IPS-15b (cell line): ENCODE measurements at regions not wholly inside any gene's neighbourhood (a gene's known extent, or its start where the extent isn't known, plus 50 kb on each side); places are given as distances from the start of the nearest gene placed in this dataset.

Experiments used
- H3K27me3 ChIP-seq: one replicate; pipeline ENCODE4 v1.6.1; 2013; ENCODE audit warnings: low read length; ENCODE audit not compliant: control insufficient read depth, insufficient read depth
- H3K36me3 ChIP-seq: one replicate; pipeline ENCODE4 v1.6.1; 2013; ENCODE audit warnings: low read length; ENCODE audit not compliant: control insufficient read depth, insufficient read depth
- H3K4me1 ChIP-seq: one replicate; pipeline ENCODE4 v1.6.1; 2013; ENCODE audit warnings: mild to moderate bottlenecking, low read length; ENCODE audit not compliant: control insufficient read depth, insufficient read depth
- H3K4me3 ChIP-seq: one replicate; pipeline ENCODE4 v1.5.1; 2013; ENCODE audit warnings: low read depth, low read length
- H3K9ac ChIP-seq: one replicate; pipeline ENCODE4 v1.6.1; 2013; ENCODE audit warnings: low read depth, mild to moderate bottlenecking, low read length
- H3K9me3 ChIP-seq: one replicate; pipeline ENCODE4 v1.6.1; 2013; ENCODE audit warnings: mild to moderate bottlenecking, low read length; ENCODE audit not compliant: control insufficient read depth, insufficient read depth

GRCh38 chr7:36001546-36001945, 151.5 kb upstream of the EEPD1 start:
- Histone ChIP-seq H3K4me1 (no peaks in the 10 kb centered on the region), H3K36me3 (no peaks in the 10 kb centered on the region), H3K27me3 (no peaks in the 10 kb centered on the region), H3K9me3 (no peaks in the 10 kb centered on the region), H3K9ac (no peak overlapping the region), H3K4me3 (no peak overlapping the region)

GRCh38 chr7:36002900-36003299, 150.2 kb upstream of the EEPD1 start:
- Histone ChIP-seq H3K4me3 (no peak overlapping the region), H3K9ac (no peak overlapping the region), H3K9me3 (no peaks in the 10 kb centered on the region), H3K27me3 (no peaks in the 10 kb centered on the region), H3K4me1 (peaks cover 2% of the 10 kb centered on the region), H3K36me3 (no peaks in the 10 kb centered on the region)

GRCh38 chr7:36003343-36003742, 149.7 kb upstream of the EEPD1 start:
- Histone ChIP-seq H3K9me3 (no peaks in the 10 kb centered on the region), H3K4me1 (peaks cover 2% of the 10 kb centered on the region), H3K4me3 (no peak overlapping the region), H3K36me3 (no peaks in the 10 kb centered on the region), H3K9ac (no peak overlapping the region), H3K27me3 (no peaks in the 10 kb centered on the region)

GRCh38 chr7:36005293-36005692, 147.8 kb upstream of the EEPD1 start:
- Histone ChIP-seq H3K27me3 (no peaks in the 10 kb centered on the region), H3K9ac (no peak overlapping the region), H3K4me1 (peaks cover 2% of the 10 kb centered on the region), H3K36me3 (no peaks in the 10 kb centered on the region), H3K4me3 (no peak overlapping the region), H3K9me3 (no peaks in the 10 kb centered on the region)

GRCh38 chr7:36005876-36006275, 147.2 kb upstream of the EEPD1 start:
- no peak overlapping the region for H3K9ac ChIP-seq
- peaks cover 2% of the 10 kb centered on the region for H3K4me1 ChIP-seq
- H3K4me3 ChIP-seq: no peak overlapping the region
- H3K27me3 ChIP-seq: no peaks in the 10 kb centered on the region
- no peaks in the 10 kb centered on the region for H3K9me3 ChIP-seq
- no peaks in the 10 kb centered on the region for H3K36me3 ChIP-seq

GRCh38 chr7:36006636-36007229, 146.3 kb upstream of the EEPD1 start:
- Histone ChIP-seq H3K4me1 (peaks cover 6% of the 10 kb centered on the region), H3K36me3 (no peaks in the 10 kb centered on the region)

GRCh38 chr7:36010656-36011587, 142.1 kb upstream of the EEPD1 start:
- Histone ChIP-seq H3K4me1 (peaks cover 6% of the 10 kb centered on the region), H3K27me3 (no peaks in the 10 kb centered on the region), H3K9me3 (no peaks in the 10 kb centered on the region), H3K36me3 (no peaks in the 10 kb centered on the region), H3K4me3 (no peak overlapping the region), H3K9ac (no peak overlapping the region)

More at GRCh38 chr7:36006636-36007229, 146.3 kb upstream of the EEPD1 start:
- Histone ChIP-seq H3K9ac (no peak overlapping the region), H3K27me3 (no peaks in the 10 kb centered on the region), H3K4me3 (no peak overlapping the region), H3K9me3 (no peaks in the 10 kb centered on the region)

- H3K9me3 ChIP-seq: no peaks in the 10 kb centered on the region
- no peak overlapping the region for H3K9ac ChIP-seq
- no peak overlapping the region for H3K4me3 ChIP-seq
- no peaks in the 10 kb centered on the region for H3K36me3 ChIP-seq
- H3K27me3 ChIP-seq: no peaks in the 10 kb centered on the region
- H3K4me1 ChIP-seq: peaks cover 6% of the 10 kb centered on the region
Measured at GRCh38 chr7:36011588-36011965, 141.5 kb upstream of the EEPD1 start.

- Histone ChIP-seq H3K27me3 (no peaks in the 10 kb centered on the region), H3K9me3 (no peaks in the 10 kb centered on the region), H3K4me3 (no peak overlapping the region), H3K36me3 (no peaks in the 10 kb centered on the region), H3K4me1 (peaks cover 4% of the 10 kb centered on the region), H3K9ac (no peak overlapping the region)
Measured at GRCh38 chr7:36013246-36014014, 139.6 kb upstream of the EEPD1 start.

- H3K27me3 ChIP-seq: no peaks in the 10 kb centered on the region
- no peaks in the 10 kb centered on the region for H3K9me3 ChIP-seq
- H3K4me3 ChIP-seq: no peak overlapping the region
- no peaks in the 10 kb centered on the region for H3K36me3 ChIP-seq
- no peak overlapping the region for H3K9ac ChIP-seq
- peaks cover 4% of the 10 kb centered on the region for H3K4me1 ChIP-seq
Measured at GRCh38 chr7:36014961-36015360, 138.1 kb upstream of the EEPD1 start.

GRCh38 chr7:36015733-36016132, 137.3 kb upstream of the EEPD1 start:
- Histone ChIP-seq H3K4me3 (no peak overlapping the region), H3K9ac (no peak overlapping the region), H3K36me3 (no peaks in the 10 kb centered on the region), H3K4me1 (peaks cover 4% of the 10 kb centered on the region), H3K9me3 (no peaks in the 10 kb centered on the region), H3K27me3 (no peaks in the 10 kb centered on the region)
